AG04450 (cell line): ENCODE measurements at regions not wholly inside any gene's neighbourhood (a gene's known extent, or its start where the extent isn't known, plus 50 kb on each side); places are given as distances from the start of the nearest gene placed in this dataset.
A peak's percentile ranks its signal among the peaks of the same experiment; 100 is the strongest.
"Not testable (repeated sequence)": the region's sequence is repeated elsewhere in the genome, so short reads cannot be mapped to it uniquely, and the experiment has no call there.

Experiments
- CTCF ChIA-PET: fragments of 300-600, 350-600 bp; formaldehyde crosslinking; extraction: SDS; loops from one replicate; lab custom pipeline; 2022; ENCODE audit warnings: antibody characterized with exemption, inconsistent platforms; lab: Charles Lee
- POLR2A ChIA-PET: fragments of 350-600 bp; formaldehyde crosslinking; extraction: SDS; loops from one replicate; lab custom pipeline; 2021; ENCODE audit warnings: antibody characterized with exemption, inconsistent platforms; lab: Yijun Ruan, JAX
- DNase-seq: peaks from one replicate; pipeline ENCODE4 v3.0.0-alpha.2; 2011; ENCODE audit warnings: low read depth, low spot score
- H3K27ac ChIP-seq: one replicate; pipeline ENCODE4 v1.5.1; 2012; ENCODE audit warnings: low read depth, low read length, control low read depth
- H3K27me3 ChIP-seq: one replicate; pipeline ENCODE4 v1.6.0; 2012; ENCODE audit warnings: low read length; ENCODE audit not compliant: control insufficient read depth, insufficient read depth
- H3K4me3 ChIP-seq: 2 replicates; pipeline ENCODE4 v1.5.1; 2011; ENCODE audit warnings: mild to moderate bottlenecking, low read depth, low read length, control low read depth
- H3K9me3 ChIP-seq: 2 replicates; pipeline ENCODE4 v1.5.1; 2012; ENCODE audit warnings: low read length; ENCODE audit not compliant: control insufficient read depth, insufficient read depth
- CTCF ChIP-seq: IDR thresholded peaks from 2 replicates; pipeline ENCODE4 v1.5.1; 2011; ENCODE audit warnings: low read depth, low read length, control low read depth, inconsistent platforms

DNA sequence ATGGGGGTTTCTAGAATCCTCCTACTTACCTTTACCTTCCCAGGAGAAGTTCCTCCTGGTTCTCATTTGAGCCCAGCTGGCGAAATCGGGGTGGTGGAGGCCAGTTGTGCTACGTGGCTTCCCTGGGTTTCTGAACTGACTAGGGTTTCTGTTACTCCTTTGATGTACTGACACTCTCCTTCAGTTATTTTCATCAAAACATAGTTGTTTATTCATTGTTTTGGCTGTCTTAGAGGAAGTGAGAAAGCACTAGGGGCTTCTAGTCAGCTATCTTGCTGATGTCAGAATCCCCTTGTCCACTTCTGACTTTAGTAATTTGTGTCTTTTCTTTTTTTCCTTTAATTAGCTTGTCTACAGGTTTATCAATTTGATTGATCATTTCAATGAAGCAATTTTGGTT, 332.2 kb upstream of the TANK start:
- H3K27me3 ChIP-seq: no peaks in the 10 kb centered on the region
- no peak overlapping the region for H3K4me3 ChIP-seq
- H3K27ac ChIP-seq: no peak overlapping the region
- DNase-seq: no peak
- ChIA-PET CTCF (interaction anchor here (0.5 kb wide), 1 partner anchor 267 kb away, joined by 4 read pairs; no protein-coding TSS in a partner anchor), POLR2A (no interaction called here)
- peaks cover 7% of the 10 kb centered on the region; the same call in 1 of the 2 replicates for H3K9me3 ChIP-seq
- TF ChIP-seq CTCF: no peak

- CTCF ChIA-PET: not testable (repeated sequence)
Measured at GRCh38 chr2:160832381-160832780, 327.8 kb upstream of the TANK start.

DNA sequence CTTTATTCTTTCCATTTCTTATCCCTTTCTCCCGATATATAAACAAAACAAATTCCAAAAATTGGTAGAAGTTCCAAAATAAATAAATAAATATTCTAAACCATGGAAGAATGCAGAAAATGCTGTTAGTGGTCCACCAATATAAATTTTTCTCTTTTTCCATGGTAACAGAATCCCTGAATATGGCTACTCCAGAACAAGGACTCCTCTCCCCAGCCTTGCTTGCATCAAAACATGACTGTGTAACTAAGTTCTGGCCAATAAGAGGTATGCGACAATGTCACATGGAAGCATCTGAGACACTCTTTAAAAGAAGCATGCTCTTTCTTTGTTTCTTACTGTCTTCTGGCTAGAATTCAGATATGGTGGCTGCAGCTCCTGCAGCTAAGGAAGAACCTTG, 325.1 kb upstream of the TANK start:
- DNase-seq: no peak
- no peaks in the 10 kb centered on the region for H3K27me3 ChIP-seq
- H3K27ac ChIP-seq: no peak overlapping the region
- H3K4me3 ChIP-seq: no peak overlapping the region
- no peaks in the 10 kb centered on the region for H3K9me3 ChIP-seq
- ChIA-PET POLR2A (no interaction called here), CTCF (no interaction called here)
- no peak for TF ChIP-seq CTCF

More at GRCh38 chr2:160832381-160832780, 327.8 kb upstream of the TANK start:
- H3K9me3 ChIP-seq, DNase-seq, H3K27me3 ChIP-seq, H3K27ac ChIP-seq, H3K4me3 ChIP-seq, POLR2A ChIA-PET: not testable (repeated sequence)

DNA sequence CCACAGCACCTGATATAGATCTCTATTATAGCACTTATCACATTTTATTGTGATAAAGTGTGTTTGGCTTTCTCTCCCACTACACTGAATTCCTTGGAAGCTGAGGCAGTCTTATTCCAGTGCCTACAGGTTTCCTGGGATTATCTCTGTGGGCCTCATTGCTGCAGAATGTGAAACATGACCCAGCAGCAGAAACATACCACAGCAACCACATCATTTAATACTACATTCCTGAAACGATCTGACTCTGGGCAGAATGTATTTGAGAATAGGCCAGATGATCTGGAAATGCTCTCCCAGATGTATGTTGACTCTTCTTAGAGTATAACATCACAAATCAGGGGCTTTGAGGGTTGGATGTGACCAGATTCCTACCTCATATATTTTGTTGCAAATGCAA, 323.5 kb upstream of the TANK start:
- Histone ChIP-seq H3K9me3 (no peaks in the 10 kb centered on the region), H3K27ac (peak overlapping the region; percentile 77), H3K4me3 (no peak overlapping the region), H3K27me3 (no peaks in the 10 kb centered on the region)
- ChIA-PET CTCF (no interaction called here), POLR2A (interaction anchor here (0.5 kb wide), 1 partner anchor 133 kb away, joined by 3 read pairs; no protein-coding TSS in a partner anchor)
- no peak for TF ChIP-seq CTCF
- peak; percentile 90 for DNase-seq

DNA sequence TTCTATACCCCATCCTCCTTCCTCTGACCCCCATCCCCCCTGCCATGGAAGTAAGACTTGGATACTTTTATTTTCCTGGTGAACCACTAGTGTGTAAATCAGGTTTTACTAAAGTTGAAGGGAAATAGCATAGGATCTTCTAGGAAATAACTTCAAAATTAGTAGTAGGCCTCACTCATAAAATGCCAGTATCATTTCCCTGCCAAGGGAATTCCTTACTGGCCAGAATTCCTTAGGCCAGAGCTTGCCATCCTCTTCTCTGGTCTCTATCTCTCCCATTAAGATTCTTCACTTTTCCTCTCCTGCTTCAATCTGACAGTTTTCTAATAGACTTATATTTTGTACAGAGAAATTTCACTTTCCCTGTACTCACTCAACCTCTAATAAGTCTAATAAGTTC, 322.8 kb upstream of the TANK start:
- Histone ChIP-seq H3K27me3 (no peaks in the 10 kb centered on the region), H3K4me3 (no peak overlapping the region), H3K27ac (peak overlapping the region; percentile 62), H3K9me3 (no peaks in the 10 kb centered on the region)
- DNase-seq: no peak
- no peak for TF ChIP-seq CTCF
- CTCF ChIA-PET: no interaction called here
- POLR2A ChIA-PET: no interaction called here
